H9 (cell line): ENCODE measurements at regions not wholly inside any gene's neighbourhood (a gene's known extent, or its start where the extent isn't known, plus 50 kb on each side); places are given as distances from the start of the nearest gene placed in this dataset.

ENCODE experiments used
- DNase-seq: peaks from one replicate; pipeline ENCODE4 v3.0.0-alpha.2; 2017
- H2AFZ ChIP-seq: one replicate; pipeline ENCODE4 v1.6.1; 2013; ENCODE audit warnings: mild to moderate bottlenecking, low read length, control low read depth, moderate library complexity
- H2AK5ac ChIP-seq: 2 replicates; pipeline ENCODE4 v1.6.1; 2013; ENCODE audit warnings: low read length, control low read depth, mixed read lengths; ENCODE audit not compliant: insufficient read length
- H2BK120ac ChIP-seq: one replicate; pipeline ENCODE4 v1.6.1; 2013; ENCODE audit warnings: low read depth, mild to moderate bottlenecking, low read length, control low read depth, inconsistent platforms; ENCODE audit not compliant: poor library complexity, severe bottlenecking
- H2BK12ac ChIP-seq: 2 replicates; pipeline ENCODE4 v1.6.1; 2013; ENCODE audit warnings: low read length, control low read depth, mixed read lengths, low read depth; ENCODE audit not compliant: insufficient read length
- H2BK15ac ChIP-seq: 2 replicates; pipeline ENCODE4 v1.6.1; 2013; ENCODE audit warnings: low read depth, low read length, control low read depth
- H2BK20ac ChIP-seq: one replicate; pipeline ENCODE4 v1.6.1; 2013; ENCODE audit warnings: low read depth, mild to moderate bottlenecking, low read length, control low read depth, inconsistent platforms; ENCODE audit not compliant: poor library complexity, severe bottlenecking
- H2BK5ac ChIP-seq: 2 replicates; pipeline ENCODE4 v1.6.1; 2013; ENCODE audit warnings: low read length, control low read depth, mixed read lengths; ENCODE audit not compliant: insufficient read length
- H3K14ac ChIP-seq: 2 replicates; pipeline ENCODE4 v1.6.1; 2013; ENCODE audit warnings: low read length, control low read depth; ENCODE audit not compliant: insufficient read depth
- H3K18ac ChIP-seq: 2 replicates; pipeline ENCODE4 v1.6.1; 2013; ENCODE audit warnings: low read depth, mild to moderate bottlenecking, mixed read lengths, low read length, control low read depth; ENCODE audit not compliant: insufficient read length
- H3K23ac ChIP-seq: 2 replicates; pipeline ENCODE4 v1.6.1; 2013; ENCODE audit warnings: low read length, control low read depth, mixed read lengths, low read depth; ENCODE audit not compliant: insufficient read length
- H3K23me2 ChIP-seq: 2 replicates; pipeline ENCODE4 v1.6.1; 2013; ENCODE audit warnings: low read depth, mild to moderate bottlenecking, mixed read lengths, low read length, control low read depth; ENCODE audit not compliant: insufficient read length, poor library complexity, severe bottlenecking
- H3K27ac ChIP-seq: 2 replicates; pipeline ENCODE4 v1.5.1; 2013; ENCODE audit warnings: low read length, control low read depth, mixed read lengths, low read depth; ENCODE audit not compliant: insufficient read length
- H3K27me3 ChIP-seq: 2 replicates; pipeline ENCODE4 v1.6.1; 2013; ENCODE audit warnings: low read length, control low read depth, inconsistent platforms; ENCODE audit not compliant: insufficient read depth
- H3K4ac ChIP-seq: 2 replicates; pipeline ENCODE4 v1.6.1; 2013; ENCODE audit warnings: low read depth, mild to moderate bottlenecking, control low read depth, inconsistent platforms, low read length, moderate library complexity
- H3K4me1 ChIP-seq: 2 replicates; pipeline ENCODE4 v1.6.1; 2013; ENCODE audit warnings: low read length, control low read depth, inconsistent platforms; ENCODE audit not compliant: insufficient read depth
- H3K4me2 ChIP-seq: 2 replicates; pipeline ENCODE4 v1.6.1; 2013; ENCODE audit warnings: low read length, control low read depth, mixed read lengths; ENCODE audit not compliant: insufficient read length, insufficient read depth
- H3K56ac ChIP-seq: 2 replicates; pipeline ENCODE4 v1.6.1; 2013; ENCODE audit warnings: low read depth, mild to moderate bottlenecking, mixed read lengths, low read length, control low read depth; ENCODE audit not compliant: insufficient read length
- H3K79me1 ChIP-seq: 2 replicates; pipeline ENCODE4 v1.6.1; 2013; ENCODE audit warnings: low read depth, mild to moderate bottlenecking, moderate library complexity, low read length, control low read depth, inconsistent platforms; ENCODE audit not compliant: insufficient read depth, poor library complexity, severe bottlenecking
- H3K79me2 ChIP-seq: 2 replicates; pipeline ENCODE4 v1.6.1; 2013; ENCODE audit warnings: low read length, control low read depth, inconsistent platforms; ENCODE audit not compliant: insufficient read depth
- H3K9ac ChIP-seq: 2 replicates; pipeline ENCODE4 v1.6.1; 2013; ENCODE audit warnings: low read length, control low read depth, mixed read lengths; ENCODE audit not compliant: insufficient read length; ENCODE audit errors: extremely low read depth
- H3K9me3 ChIP-seq: one replicate; pipeline ENCODE4 v1.6.1; 2013; ENCODE audit warnings: low read depth, low read length, inconsistent platforms; ENCODE audit not compliant: control insufficient read depth
- H3T11ph ChIP-seq: one replicate; pipeline ENCODE4 v1.6.1; 2013; ENCODE audit warnings: mild to moderate bottlenecking, low read length, control low read depth, inconsistent platforms
- H4K20me1 ChIP-seq: one replicate; pipeline ENCODE4 v1.6.1; 2013; ENCODE audit not compliant: control insufficient read depth, insufficient read length, insufficient read depth
- H4K5ac ChIP-seq: 2 replicates; pipeline ENCODE4 v1.6.1; 2013; ENCODE audit warnings: low read depth, mild to moderate bottlenecking, mixed read lengths, low read length, control low read depth; ENCODE audit not compliant: insufficient read length
- H4K8ac ChIP-seq: replicated peaks from 2 replicates; pipeline ENCODE4 v1.6.1; 2013; ENCODE audit warnings: low read length, control low read depth, mixed read lengths, low read depth; ENCODE audit not compliant: insufficient read length
- H4K91ac ChIP-seq: 2 replicates; pipeline ENCODE4 v1.6.1; 2013; ENCODE audit warnings: low read depth, mild to moderate bottlenecking, moderate library complexity, mixed read lengths, low read length, control low read depth; ENCODE audit not compliant: insufficient read length
- H3K27ac Mint-ChIP-seq, 3 experiments: 2 replicates in 2 of 3; 3 replicates in 1 of 3; pipeline ENCODE4 v1.8.0; 2020 to 2021; ENCODE audit warnings: mixed read lengths in 3 of 3, mild to moderate bottlenecking in 1 of 3, moderate library complexity in 1 of 3
- H3K27me3 Mint-ChIP-seq: 2 replicates; pipeline ENCODE4 v1.8.0; 2021; ENCODE audit warnings: low read depth, mild to moderate bottlenecking, moderate library complexity, mixed read lengths
- H3K36me3 Mint-ChIP-seq, 3 experiments: 2 replicates in 2 of 3; 3 replicates in 1 of 3; pipeline ENCODE4 v1.8.0; 2020 to 2021; ENCODE audit warnings: low read depth in 3 of 3, mixed read lengths in 3 of 3; ENCODE audit not compliant: insufficient read depth in 1 of 3
- H3K4me1 Mint-ChIP-seq, 2 experiments: 2 replicates each; pipeline ENCODE4 v1.8.0; 2020; ENCODE audit warnings: mixed read lengths in 2 of 2
- H3K4me3 Mint-ChIP-seq, 2 experiments: 2 replicates in 1 of 2; 3 replicates in 1 of 2; pipeline ENCODE4 v1.8.0; 2020 to 2021; ENCODE audit warnings: mild to moderate bottlenecking in 2 of 2, mixed read lengths in 2 of 2, moderate library complexity in 1 of 2
- H3K9me3 Mint-ChIP-seq, 2 experiments: 2 replicates in 1 of 2; 3 replicates in 1 of 2; pipeline ENCODE4 v1.8.0; 2020; ENCODE audit warnings: mild to moderate bottlenecking in 2 of 2, mixed read lengths in 2 of 2, moderate library complexity in 1 of 2
- WGBS: extraction: QIAGEN DNeasy Blood & Tissue Kit; methylation state at CpG from one replicate; pipeline ENCODE4 v1.1.7; 2013; ENCODE audit warnings: missing lambda C conversion rate, low lambda C conversion rate, mixed read lengths; ENCODE audit not compliant: insufficient read length; ENCODE audit errors: extremely low coverage; 5-methylcytosine and 5-hydroxymethylcytosine counted together
- TF ChIP-seq, protein P1 (sequence below): fragments of 200-600 bp; sonication (generic); conservative IDR thresholded peaks from 3 replicates; pipeline ENCODE4 v1.8.0; 2021; ENCODE audit warnings: antibody characterized with exemption, mild to moderate bottlenecking

GRCh38 chr11:23923357-23923756 is 573.5 kb upstream of the LUZP2 start:
- no peaks in the 10 kb centered on the region for H3K79me1 ChIP-seq
- DNase-seq: no peak
- H3K14ac ChIP-seq: no peak overlapping the region
- no peaks in the 10 kb centered on the region for H3K79me2 ChIP-seq
- no peak overlapping the region for H3K4ac ChIP-seq
- no peak overlapping the region for H3K4me2 ChIP-seq
- no peak overlapping the region for H3K18ac ChIP-seq
- H4K8ac ChIP-seq: no peak overlapping the region
- Mint-ChIP-seq H3K27me3 (no peaks in the 10 kb centered on the region), H3K36me3 (no peaks in the 10 kb centered on the region), H3K9me3 (no peaks in the 10 kb centered on the region), H3K4me3 (no peak overlapping the region), H3K27ac (no peak overlapping the region), H3K4me1 (no peaks in the 10 kb centered on the region; a peak in 1 of 4 replicates)
- H4K20me1 ChIP-seq: no peaks in the 10 kb centered on the region
- H3K23ac ChIP-seq: no peak overlapping the region
- TF ChIP-seq, protein P1, sequence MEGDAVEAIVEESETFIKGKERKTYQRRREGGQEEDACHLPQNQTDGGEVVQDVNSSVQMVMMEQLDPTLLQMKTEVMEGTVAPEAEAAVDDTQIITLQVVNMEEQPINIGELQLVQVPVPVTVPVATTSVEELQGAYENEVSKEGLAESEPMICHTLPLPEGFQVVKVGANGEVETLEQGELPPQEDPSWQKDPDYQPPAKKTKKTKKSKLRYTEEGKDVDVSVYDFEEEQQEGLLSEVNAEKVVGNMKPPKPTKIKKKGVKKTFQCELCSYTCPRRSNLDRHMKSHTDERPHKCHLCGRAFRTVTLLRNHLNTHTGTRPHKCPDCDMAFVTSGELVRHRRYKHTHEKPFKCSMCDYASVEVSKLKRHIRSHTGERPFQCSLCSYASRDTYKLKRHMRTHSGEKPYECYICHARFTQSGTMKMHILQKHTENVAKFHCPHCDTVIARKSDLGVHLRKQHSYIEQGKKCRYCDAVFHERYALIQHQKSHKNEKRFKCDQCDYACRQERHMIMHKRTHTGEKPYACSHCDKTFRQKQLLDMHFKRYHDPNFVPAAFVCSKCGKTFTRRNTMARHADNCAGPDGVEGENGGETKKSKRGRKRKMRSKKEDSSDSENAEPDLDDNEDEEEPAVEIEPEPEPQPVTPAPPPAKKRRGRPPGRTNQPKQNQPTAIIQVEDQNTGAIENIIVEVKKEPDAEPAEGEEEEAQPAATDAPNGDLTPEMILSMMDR: no peak
- no peak overlapping the region for H3K27ac ChIP-seq
- H2BK120ac ChIP-seq: no peak overlapping the region
- no peak overlapping the region for H4K5ac ChIP-seq
- no peak overlapping the region for H2AFZ ChIP-seq
- H4K91ac ChIP-seq: no peak overlapping the region
- H3K9ac ChIP-seq: no peak overlapping the region
- H2BK5ac ChIP-seq: no peak overlapping the region
- no peaks in the 10 kb centered on the region for H3K23me2 ChIP-seq
- H3K56ac ChIP-seq: no peak overlapping the region
- no peaks in the 10 kb centered on the region for H3K4me1 ChIP-seq
- no peak overlapping the region for H3T11ph ChIP-seq
- no peak overlapping the region for H2BK20ac ChIP-seq
- no peaks in the 10 kb centered on the region for H3K27me3 ChIP-seq
- H3K9me3 ChIP-seq: no peaks in the 10 kb centered on the region
- no peak overlapping the region for H2AK5ac ChIP-seq
- no peak overlapping the region for H2BK12ac ChIP-seq
- no peak overlapping the region for H2BK15ac ChIP-seq
- no CpG with 5 or more reads among the region's 1 CpG for WGBS
